ENCODE measurements at regions not wholly inside any gene's neighbourhood (a gene's known extent, or its start where the extent isn't known, plus 50 kb on each side); places are given as distances from the start of the nearest gene placed in this dataset.

- TF ChIP-seq POLR2A (IDR thresholded peaks at IDR 0.05; ENCODE audit: low read length) (no peak), GATA1 (IDR thresholded peaks at IDR 0.05; ENCODE audit: low read depth, low read length) (no peak)
These were observed 166.8 kb downstream of the SAMD5 start for GRCh38 chr6:147675281-147675680.
